Endodermal cell (in vitro differentiated cells): ENCODE measurements at regions not wholly inside any gene's neighbourhood (a gene's known extent, or its start where the extent isn't known, plus 50 kb on each side); places are given as distances from the start of the nearest gene placed in this dataset.

Experiments used
- DNase-seq: peaks from one replicate; pipeline ENCODE4 v3.0.0-alpha.2; 2017
- H3K27ac ChIP-seq: 2 replicates; pipeline ENCODE4 v1.5.1; 2013; ENCODE audit warnings: mild to moderate bottlenecking, low read depth, low read length, moderate library complexity
- H3K27me3 ChIP-seq: 2 replicates; pipeline ENCODE4 v1.6.1; 2013; ENCODE audit warnings: mild to moderate bottlenecking, low read length, moderate library complexity; ENCODE audit not compliant: insufficient read depth, control insufficient read depth, poor library complexity, severe bottlenecking
- H3K36me3 ChIP-seq: 2 replicates; pipeline ENCODE4 v1.7.0; 2013; ENCODE audit warnings: mild to moderate bottlenecking, low read length, moderate library complexity; ENCODE audit not compliant: control insufficient read depth, insufficient read depth
- H3K4me1 ChIP-seq: one replicate; pipeline ENCODE4 v1.7.0; 2013; ENCODE audit warnings: low read length; ENCODE audit not compliant: control insufficient read depth, insufficient read depth
- H3K4me3 ChIP-seq: 2 replicates; pipeline ENCODE4 v1.5.1; 2013; ENCODE audit warnings: mild to moderate bottlenecking, low read length, moderate library complexity
- H3K9ac ChIP-seq: 2 replicates; pipeline ENCODE4 v1.6.1; 2013; ENCODE audit warnings: mild to moderate bottlenecking, low read length, moderate library complexity; ENCODE audit not compliant: poor library complexity, severe bottlenecking; ENCODE audit errors: extremely low read depth
- H3K9me3 ChIP-seq: 2 replicates; pipeline ENCODE4 v1.6.1; 2013; ENCODE audit warnings: mild to moderate bottlenecking, low read length, moderate library complexity; ENCODE audit not compliant: control insufficient read depth
- H3K27ac Mint-ChIP-seq: 2 replicates; pipeline ENCODE4 v1.8.0; 2020; ENCODE audit warnings: mixed read lengths
- H3K27me3 Mint-ChIP-seq: 2 replicates; pipeline ENCODE4 v1.8.0; 2021; ENCODE audit warnings: mild to moderate bottlenecking, mixed read lengths; ENCODE audit not compliant: insufficient read depth
- H3K36me3 Mint-ChIP-seq: 2 replicates; pipeline ENCODE4 v1.8.0; 2020; ENCODE audit warnings: low read depth, mixed read lengths
- H3K4me1 Mint-ChIP-seq: 2 replicates; pipeline ENCODE4 v1.8.0; 2020; ENCODE audit warnings: mixed read lengths
- H3K4me3 Mint-ChIP-seq: 2 replicates; pipeline ENCODE4 v1.8.0; 2020; ENCODE audit warnings: mild to moderate bottlenecking, moderate library complexity, mixed read lengths
- H3K9me3 Mint-ChIP-seq: 2 replicates; pipeline ENCODE4 v1.8.0; 2020; ENCODE audit warnings: mild to moderate bottlenecking, mixed read lengths
- WGBS, 2 experiments: methylation state at CpG; one replicate each; pipeline versions ENCODE4 v1.1.5 to v1.1.7; 2013; ENCODE audit warnings: missing lambda C conversion rate in 2 of 2, mixed read lengths in 1 of 2; ENCODE audit not compliant: insufficient coverage in 1 of 2, insufficient read length in 1 of 2; 5-methylcytosine and 5-hydroxymethylcytosine counted together
- TF ChIP-seq, protein P1 (sequence below): fragments of 200-600 bp; sonication (generic); conservative IDR thresholded peaks from 2 replicates; pipeline ENCODE4 v1.5.0; 2021; ENCODE audit warnings: antibody characterized with exemption, mild to moderate bottlenecking

DNA sequence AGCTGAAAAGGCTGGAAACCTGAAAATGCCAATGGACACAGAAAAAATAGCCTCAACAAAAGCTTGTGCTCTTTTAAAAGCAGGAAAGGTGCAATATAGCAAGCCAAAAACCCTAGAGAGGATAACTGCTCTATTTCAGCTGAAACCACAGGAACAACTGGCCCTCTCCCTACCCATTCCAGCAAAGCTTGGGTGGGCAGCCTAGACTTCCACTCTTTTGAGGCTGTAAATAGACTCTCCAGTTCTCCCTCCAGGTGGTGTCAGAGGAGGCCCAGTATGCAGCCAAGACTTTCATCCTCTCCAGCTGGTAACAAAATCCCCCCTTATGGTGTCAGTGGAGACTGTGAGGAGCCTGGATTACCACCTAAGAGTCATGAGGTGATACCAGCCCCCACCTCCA lies 206.9 kb upstream of the PLD5 start:
- Histone ChIP-seq H3K27ac (no peak overlapping the region), H3K9me3 (no peaks in the 10 kb centered on the region), H3K36me3 (no peaks in the 10 kb centered on the region), H3K27me3 (no peaks in the 10 kb centered on the region), H3K9ac (no peak overlapping the region), H3K4me3 (no peak overlapping the region), H3K4me1 (no peaks in the 10 kb centered on the region)
- Mint-ChIP-seq H3K9me3 (peaks cover 5% of the 10 kb centered on the region), H3K36me3 (no peaks in the 10 kb centered on the region), H3K4me1 (no peaks in the 10 kb centered on the region), H3K4me3 (no peak overlapping the region), H3K27ac (no peak overlapping the region), H3K27me3 (no peaks in the 10 kb centered on the region)
- DNase-seq: no peak
- TF ChIP-seq, protein P1, sequence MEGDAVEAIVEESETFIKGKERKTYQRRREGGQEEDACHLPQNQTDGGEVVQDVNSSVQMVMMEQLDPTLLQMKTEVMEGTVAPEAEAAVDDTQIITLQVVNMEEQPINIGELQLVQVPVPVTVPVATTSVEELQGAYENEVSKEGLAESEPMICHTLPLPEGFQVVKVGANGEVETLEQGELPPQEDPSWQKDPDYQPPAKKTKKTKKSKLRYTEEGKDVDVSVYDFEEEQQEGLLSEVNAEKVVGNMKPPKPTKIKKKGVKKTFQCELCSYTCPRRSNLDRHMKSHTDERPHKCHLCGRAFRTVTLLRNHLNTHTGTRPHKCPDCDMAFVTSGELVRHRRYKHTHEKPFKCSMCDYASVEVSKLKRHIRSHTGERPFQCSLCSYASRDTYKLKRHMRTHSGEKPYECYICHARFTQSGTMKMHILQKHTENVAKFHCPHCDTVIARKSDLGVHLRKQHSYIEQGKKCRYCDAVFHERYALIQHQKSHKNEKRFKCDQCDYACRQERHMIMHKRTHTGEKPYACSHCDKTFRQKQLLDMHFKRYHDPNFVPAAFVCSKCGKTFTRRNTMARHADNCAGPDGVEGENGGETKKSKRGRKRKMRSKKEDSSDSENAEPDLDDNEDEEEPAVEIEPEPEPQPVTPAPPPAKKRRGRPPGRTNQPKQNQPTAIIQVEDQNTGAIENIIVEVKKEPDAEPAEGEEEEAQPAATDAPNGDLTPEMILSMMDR: no peak

DNA sequence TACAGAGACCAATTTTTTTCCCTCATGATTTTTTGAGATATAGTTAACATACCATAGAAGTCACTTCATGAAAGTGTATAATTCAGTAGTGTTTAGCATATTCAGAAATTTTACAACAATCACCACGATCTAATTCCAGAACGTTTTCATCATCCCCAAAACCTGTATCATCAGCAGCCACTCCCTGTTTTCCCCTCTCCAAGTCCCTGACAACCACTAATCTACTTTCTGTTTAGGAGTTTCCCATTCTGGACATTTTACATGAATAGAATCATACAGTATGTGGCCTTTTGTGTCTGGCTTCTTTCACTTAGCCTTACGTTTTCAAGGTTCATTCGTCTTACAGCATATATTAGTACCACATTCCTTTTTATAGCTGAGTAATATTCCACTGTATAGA lies 204.2 kb upstream of the PLD5 start:
- Histone ChIP-seq H3K27ac (no peak overlapping the region), H3K4me1 (no peaks in the 10 kb centered on the region), H3K9ac (no peak overlapping the region), H3K9me3 (no peaks in the 10 kb centered on the region), H3K27me3 (no peaks in the 10 kb centered on the region), H3K4me3 (no peak overlapping the region), H3K36me3 (no peaks in the 10 kb centered on the region)
- no peak for DNase-seq
- Mint-ChIP-seq H3K27me3 (no peaks in the 10 kb centered on the region), H3K4me3 (no peak overlapping the region), H3K4me1 (no peaks in the 10 kb centered on the region), H3K9me3 (peaks cover 5% of the 10 kb centered on the region), H3K27ac (no peak overlapping the region), H3K36me3 (no peaks in the 10 kb centered on the region)
- 82 to 92% methylated on average over 4 of the region's 4 CpGs for WGBS, 2 experiments
- TF ChIP-seq, protein P1: no peak

DNA sequence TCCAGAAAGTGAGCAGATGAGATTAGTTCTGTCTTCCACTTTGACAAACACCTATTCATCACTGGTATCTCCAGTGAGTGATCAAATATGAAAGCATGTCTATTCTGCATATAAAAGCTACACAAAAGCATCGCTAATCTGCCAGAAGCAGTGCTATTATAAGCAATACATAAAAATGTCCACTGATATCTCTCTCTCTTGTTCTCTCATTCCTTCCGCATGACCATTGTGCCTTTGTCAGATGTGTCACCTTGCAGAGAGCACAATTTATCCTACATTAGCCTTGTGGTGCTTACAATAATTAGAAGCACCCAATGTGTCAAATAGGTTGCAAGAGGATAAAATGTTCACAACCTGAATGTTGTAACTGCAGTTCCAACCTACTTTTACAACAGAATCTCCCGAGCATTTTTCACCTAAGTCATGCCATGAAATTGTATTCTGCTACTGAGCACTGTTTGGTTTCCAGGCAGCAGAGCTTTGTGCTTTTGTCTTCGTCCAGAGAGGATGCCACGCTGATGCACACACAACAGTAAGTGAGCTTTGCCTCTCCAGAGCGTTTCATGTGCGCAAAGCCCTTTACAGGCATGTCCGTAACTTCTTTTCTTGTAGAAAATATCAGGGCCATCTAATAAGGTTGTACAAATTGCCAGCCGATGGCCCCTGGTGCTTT lies 198.7 kb upstream of the PLD5 start:
- Mint-ChIP-seq H3K36me3 (no peaks in the 10 kb centered on the region), H3K27me3 (no peaks in the 10 kb centered on the region), H3K27ac (no peak overlapping the region), H3K4me1 (no peaks in the 10 kb centered on the region), H3K9me3 (no peaks in the 10 kb centered on the region), H3K4me3 (no peak overlapping the region)
- TF ChIP-seq, protein P1: no peak
- no peak for DNase-seq
- Histone ChIP-seq H3K4me1 (no peaks in the 10 kb centered on the region), H3K9me3 (no peaks in the 10 kb centered on the region), H3K27ac (no peak overlapping the region), H3K9ac (no peak overlapping the region), H3K4me3 (no peak overlapping the region), H3K27me3 (no peaks in the 10 kb centered on the region), H3K36me3 (no peaks in the 10 kb centered on the region)
- 92 to 96% methylated on average over 9 of the region's 9 CpGs for WGBS, 2 experiments
